NB4 (cell line): ENCODE measurements at regions not wholly inside any gene's neighbourhood (a gene's known extent, or its start where the extent isn't known, plus 50 kb on each side); places are given as distances from the start of the nearest gene placed in this dataset.

Experiments
- DNase-seq: peaks from one replicate; pipeline ENCODE4 v3.0.0; 2010; ENCODE audit warnings: low read depth
- H3K4me3 ChIP-seq: one replicate; pipeline ENCODE4 v1.5.1; 2011; ENCODE audit warnings: mild to moderate bottlenecking, low read depth, low read length, moderate library complexity
- CTCF ChIP-seq: IDR thresholded peaks from one replicate; pipeline ENCODE4 v1.5.1; 2012; ENCODE audit warnings: low read depth, low read length
- MAX ChIP-seq: IDR thresholded peaks from 2 replicates; pipeline ENCODE4 v1.6.1; 2011; ENCODE audit warnings: low read depth, low read length
- MYC ChIP-seq: IDR thresholded peaks from 2 replicates; pipeline ENCODE4 v1.6.1; 2011; ENCODE audit warnings: low read depth, low read length
- POLR2A ChIP-seq: IDR thresholded peaks from 2 replicates; pipeline ENCODE4 v1.6.1; 2011; ENCODE audit warnings: mild to moderate bottlenecking; ENCODE audit not compliant: insufficient read length; ENCODE audit errors: extremely low read depth

- H3K4me3 ChIP-seq: no peak overlapping the region
- no peak for TF ChIP-seq MYC
- DNase-seq: no peak
Observed at GRCh38 chr12:4084573-4084972, 189.0 kb upstream of the CCND2 start.

DNA sequence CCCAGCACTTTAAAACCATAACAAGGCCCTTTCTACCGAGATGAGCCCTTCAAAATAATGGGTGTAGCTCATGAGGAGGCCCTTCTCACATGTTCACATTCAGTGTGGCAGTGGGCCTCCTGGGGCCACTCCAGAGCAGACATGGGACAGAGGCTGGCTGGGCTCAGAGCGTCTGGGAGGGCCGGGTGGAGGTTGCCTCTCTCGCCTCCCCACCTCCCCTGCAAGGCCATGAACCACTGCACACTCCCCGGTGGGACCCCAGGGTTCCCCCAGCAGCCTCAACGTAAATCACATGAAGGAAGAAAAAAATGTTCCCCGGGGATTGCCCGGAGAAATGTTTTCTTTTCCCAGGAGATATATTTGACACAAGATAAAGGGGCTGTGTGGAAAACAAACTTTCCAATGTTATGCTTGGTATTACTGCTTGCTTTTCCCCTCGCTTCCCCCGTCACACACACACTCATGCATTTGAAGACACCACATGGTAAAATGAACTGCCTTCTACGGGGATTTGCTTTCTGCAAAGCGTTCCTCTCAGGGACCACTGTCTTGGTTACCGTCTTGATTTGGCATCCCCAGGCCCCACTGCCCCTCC is 190.7 kb upstream of the CCND2 start:
- no peak overlapping the region for H3K4me3 ChIP-seq
- TF ChIP-seq MYC (no peak), MAX (no peak), POLR2A (no peak), CTCF (no peak)
- DNase-seq: no peak

- DNase-seq: no peak
- no peak overlapping the region for H3K4me3 ChIP-seq
- TF ChIP-seq POLR2A: no peak
- no peak for TF ChIP-seq MYC
- TF ChIP-seq MAX: no peak
- TF ChIP-seq CTCF: no peak
Observed at GRCh38 chr12:4080213-4080612, 193.3 kb upstream of the CCND2 start.

- TF ChIP-seq MYC (no peak), MAX (no peak), CTCF (no peak), POLR2A (no peak)
- no peak for DNase-seq
- no peak overlapping the region for H3K4me3 ChIP-seq
Observed at GRCh38 chr12:4074129-4074528, 199.4 kb upstream of the CCND2 start.

GRCh38 chr12:4069670-4070010 is 196.4 kb upstream of the PARP11 start:
- TF ChIP-seq POLR2A: no peak
- no peak for TF ChIP-seq MYC
- no peak for TF ChIP-seq MAX
- no peak for TF ChIP-seq CTCF
- no peak overlapping the region for H3K4me3 ChIP-seq
- DNase-seq: no peak

DNA sequence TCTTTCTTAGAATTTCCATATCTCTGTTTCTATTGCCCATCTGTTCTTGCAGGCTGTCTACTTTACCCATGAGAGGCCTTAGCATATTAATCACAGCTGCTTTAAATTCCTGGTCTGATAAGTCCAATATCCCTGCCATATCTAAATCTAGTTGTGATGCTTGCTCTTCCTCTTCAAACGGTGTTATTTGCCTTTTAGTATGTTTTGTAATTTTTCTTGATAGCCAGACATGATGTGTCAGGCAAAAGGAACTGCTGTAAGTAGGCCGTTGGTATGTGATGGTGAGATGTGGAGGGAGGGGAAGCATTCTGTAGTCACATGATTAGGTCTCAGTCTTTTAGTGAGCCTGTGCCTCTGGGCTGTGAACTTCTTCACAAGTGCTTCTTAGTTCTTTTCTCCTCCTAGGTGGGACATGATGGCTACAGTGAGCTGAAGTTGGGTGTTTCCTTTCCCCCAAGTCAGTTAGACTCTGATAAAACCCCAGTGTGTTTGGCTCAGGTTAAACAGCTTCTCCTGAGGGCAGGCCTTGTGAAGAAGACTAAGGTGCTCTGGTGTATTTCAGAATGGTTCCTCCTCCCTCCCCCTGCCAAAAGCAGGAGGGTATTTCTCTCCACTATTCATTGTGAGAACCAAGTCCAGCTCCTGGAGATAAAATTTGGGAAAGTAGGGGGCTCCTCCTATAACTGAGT is 195.9 kb upstream of the PARP11 start:
- DNase-seq: no peak
- no peak overlapping the region for H3K4me3 ChIP-seq
- TF ChIP-seq CTCF (no peak), MYC (no peak), POLR2A (no peak), MAX (no peak)
